Glutamatergic neuron (in vitro differentiated cells): ENCODE measurements at regions not wholly inside any gene's neighbourhood (a gene's known extent, or its start where the extent isn't known, plus 50 kb on each side); places are given as distances from the start of the nearest gene placed in this dataset.

Experiments used
- DNase-seq: peaks from one replicate; pipeline ENCODE4 v3.0.0; 2022
- H3K27ac Mint-ChIP-seq: one replicate; pipeline ENCODE4 v1.8.0; 2020; ENCODE audit warnings: mild to moderate bottlenecking, mixed read lengths, inconsistent platforms; ENCODE audit not compliant: unreplicated experiment
- H3K27me3 Mint-ChIP-seq: one replicate; pipeline ENCODE4 v1.8.0; 2020; ENCODE audit warnings: mild to moderate bottlenecking, moderate library complexity, mixed read lengths, inconsistent platforms; ENCODE audit not compliant: unreplicated experiment
- H3K36me3 Mint-ChIP-seq: one replicate; pipeline ENCODE4 v1.8.0; 2020; ENCODE audit warnings: mild to moderate bottlenecking, mixed read lengths, inconsistent platforms; ENCODE audit not compliant: unreplicated experiment
- H3K4me1 Mint-ChIP-seq: one replicate; pipeline ENCODE4 v1.8.0; 2020; ENCODE audit warnings: mild to moderate bottlenecking, low read depth, mixed read lengths, inconsistent platforms; ENCODE audit not compliant: unreplicated experiment
- H3K4me3 Mint-ChIP-seq: one replicate; pipeline ENCODE4 v1.8.0; 2020; ENCODE audit warnings: mild to moderate bottlenecking, mixed read lengths, inconsistent platforms; ENCODE audit not compliant: unreplicated experiment
- H3K9me3 Mint-ChIP-seq: one replicate; pipeline ENCODE4 v1.8.0; 2020; ENCODE audit warnings: mild to moderate bottlenecking, moderate library complexity, mixed read lengths, inconsistent platforms; ENCODE audit not compliant: unreplicated experiment
- CTCF ChIP-seq: fragments of 200-600 bp; sonication (generic); IDR thresholded peaks from one replicate; pipeline ENCODE4 v1.5.0; 2021; ENCODE audit not compliant: partially characterized antibody, unreplicated experiment

DNA sequence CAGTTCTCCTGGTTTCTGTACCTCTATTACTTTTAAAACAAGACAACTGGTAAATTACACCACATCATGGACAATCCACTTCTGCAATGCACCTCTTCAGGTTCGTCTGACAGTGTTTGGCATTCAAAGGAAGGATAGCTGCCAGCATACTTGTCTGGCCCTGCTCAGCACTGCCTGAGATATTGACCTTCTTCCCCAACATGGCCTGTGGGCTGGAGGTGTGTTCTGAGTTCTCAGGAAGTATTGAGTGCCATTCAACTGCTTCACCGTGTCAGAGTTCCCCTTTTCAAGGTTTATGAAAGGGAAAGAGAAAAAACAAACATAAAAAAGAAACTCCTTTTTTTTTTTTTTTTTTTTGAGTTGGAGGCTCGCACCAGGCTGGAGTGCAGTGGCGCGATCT lies 267.9 kb upstream of the SASH1 start:
- Mint-ChIP-seq H3K36me3 (peaks cover 5% of the 10 kb centered on the region), H3K27me3 (no peaks in the 10 kb centered on the region), H3K9me3 (peaks cover 12% of the 10 kb centered on the region), H3K4me3 (no peak overlapping the region), H3K4me1 (peaks cover 20% of the 10 kb centered on the region), H3K27ac (no peak overlapping the region)
- no peak for DNase-seq
- no peak for TF ChIP-seq CTCF

DNA sequence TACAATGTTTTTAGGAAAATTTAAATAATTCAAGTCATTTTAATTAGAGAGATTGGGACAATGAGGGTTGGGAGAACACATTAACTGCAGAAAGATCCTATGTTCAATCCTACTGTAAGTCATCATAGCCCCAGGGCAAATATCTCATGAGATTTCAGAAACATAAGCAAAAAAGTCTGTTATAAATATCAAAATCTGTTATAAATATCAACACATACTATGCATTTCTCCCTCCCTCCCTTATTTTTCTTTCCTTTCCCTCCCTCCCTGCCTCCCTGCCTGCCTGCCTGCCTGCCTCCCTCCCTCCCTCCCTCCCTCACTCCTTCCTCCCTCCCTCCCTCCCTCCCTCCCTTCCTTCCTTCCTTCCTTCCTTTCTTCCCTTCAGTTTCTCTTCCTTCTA lies 267.3 kb upstream of the SASH1 start:
- Mint-ChIP-seq H3K9me3 (peaks cover 15% of the 10 kb centered on the region), H3K4me1 (peaks cover 27% of the 10 kb centered on the region), H3K27ac (no peak overlapping the region)

GRCh38 chr6:148076051-148076450 lies 266.6 kb upstream of the SASH1 start:
- Mint-ChIP-seq H3K36me3 (peaks cover 5% of the 10 kb centered on the region), H3K27ac (no peak overlapping the region), H3K27me3 (no peaks in the 10 kb centered on the region), H3K4me3 (no peak overlapping the region), H3K4me1 (peaks cover 34% of the 10 kb centered on the region), H3K9me3 (peaks cover 18% of the 10 kb centered on the region)
- no peak for TF ChIP-seq CTCF
- no peak for DNase-seq

More for the DNA sequence above, 267.3 kb upstream of the SASH1 start:
- no peak for DNase-seq
- peaks cover 5% of the 10 kb centered on the region for H3K36me3 Mint-ChIP-seq
- no peak overlapping the region for H3K4me3 Mint-ChIP-seq
- TF ChIP-seq CTCF = no peak
- no peaks in the 10 kb centered on the region for H3K27me3 Mint-ChIP-seq

- DNase-seq = no peak
- Mint-ChIP-seq H3K27me3 (peaks cover 6% of the 10 kb centered on the region), H3K4me1 (peaks cover 46% of the 10 kb centered on the region), H3K36me3 (no peaks in the 10 kb centered on the region), H3K4me3 (peak overlapping the region; percentile 14), H3K27ac (peak overlapping the region; percentile 92), H3K9me3 (peaks cover 11% of the 10 kb centered on the region)
- no peak for TF ChIP-seq CTCF
Observed at GRCh38 chr6:148080315-148080714, 262.3 kb upstream of the SASH1 start.

- H3K4me1 Mint-ChIP-seq = peaks cover 54% of the 10 kb centered on the region
- no peak for TF ChIP-seq CTCF
- H3K27me3 Mint-ChIP-seq = peaks cover 6% of the 10 kb centered on the region
- peak overlapping the region; percentile 92 for H3K27ac Mint-ChIP-seq
- H3K9me3 Mint-ChIP-seq = peaks cover 11% of the 10 kb centered on the region
- peak overlapping the region; percentile 30 for H3K4me3 Mint-ChIP-seq
- H3K36me3 Mint-ChIP-seq = no peaks in the 10 kb centered on the region
- DNase-seq = no peak
Observed at GRCh38 chr6:148081076-148081475, 261.6 kb upstream of the SASH1 start.
